ENCODE measurements at regions not wholly inside any gene's neighbourhood (a gene's known extent, or its start where the extent isn't known, plus 50 kb on each side); places are given as distances from the start of the nearest gene placed in this dataset.

GRCh38 chr17:71398800-71399219 lies 722.0 kb upstream of the SOX9 start:
- Histone ChIP-seq H3K4me2 (ENCODE audit: low read length) (no peak overlapping the region), H3K9me2 (ENCODE audit: low read depth, low read length) (no peaks in the 10 kb centered on the region), H4K20me1 (ENCODE audit: insufficient read depth, low read length) (no peaks in the 10 kb centered on the region), H3K9me3 (ENCODE audit: low read length) (no peaks in the 10 kb centered on the region), H3K4me3 (ENCODE audit: low read depth, low read length, poor library complexity, severe bottlenecking) (no peak overlapping the region), H2AFZ (ENCODE audit: low read length) (no peak overlapping the region), H3F3A (ENCODE audit: insufficient read depth, low read length) (no peaks in the 10 kb centered on the region), H3K36me3 (ENCODE audit: insufficient read depth, low read length) (no peaks in the 10 kb centered on the region), H3K79me2 (ENCODE audit: insufficient read depth, low read length) (no peaks in the 10 kb centered on the region), H3K9ac (ENCODE audit: low read length) (no peak overlapping the region), H3K27me3 (ENCODE audit: insufficient read depth, low read length) (no peaks in the 10 kb centered on the region), H3K4me1 (ENCODE audit: insufficient read depth, low read length, severe bottlenecking) (no peaks in the 10 kb centered on the region), H3K27ac (ENCODE audit: low read depth, low read length, poor library complexity, severe bottlenecking) (no peak overlapping the region)
- no peak for TF ChIP-seq CTCF (IDR thresholded peaks at IDR 0.05; ENCODE audit: low read length)
- TF ChIP-seq EZH2 (IDR thresholded peaks at IDR 0.05; ENCODE audit: borderline replicate concordance, low read length), result no peak

GRCh38 chr17:71399221-71399620 lies 721.6 kb upstream of the SOX9 start:
- Histone ChIP-seq H4K20me1 (ENCODE audit: insufficient read depth, low read length) (no peaks in the 10 kb centered on the region), H3K36me3 (ENCODE audit: insufficient read depth, low read length) (no peaks in the 10 kb centered on the region), H3K9ac (ENCODE audit: low read length) (no peak overlapping the region), H3K4me2 (ENCODE audit: low read length) (no peak overlapping the region), H3K27me3 (ENCODE audit: insufficient read depth, low read length) (no peaks in the 10 kb centered on the region), H3K9me2 (ENCODE audit: low read depth, low read length) (no peaks in the 10 kb centered on the region), H3K9me3 (ENCODE audit: low read length) (no peaks in the 10 kb centered on the region), H2AFZ (ENCODE audit: low read length) (no peak overlapping the region), H3F3A (ENCODE audit: insufficient read depth, low read length) (no peaks in the 10 kb centered on the region), H3K4me1 (ENCODE audit: insufficient read depth, low read length, severe bottlenecking) (no peaks in the 10 kb centered on the region), H3K4me3 (ENCODE audit: low read depth, low read length, poor library complexity, severe bottlenecking) (no peak overlapping the region), H3K79me2 (ENCODE audit: insufficient read depth, low read length) (no peaks in the 10 kb centered on the region), H3K27ac (ENCODE audit: low read depth, low read length, poor library complexity, severe bottlenecking) (no peak overlapping the region)
- TF ChIP-seq EZH2 (IDR thresholded peaks at IDR 0.05; ENCODE audit: borderline replicate concordance, low read length), result no peak
- TF ChIP-seq CTCF (IDR thresholded peaks at IDR 0.05; ENCODE audit: low read length), result no peak

- H4K20me1 ChIP-seq (ENCODE audit: insufficient read depth, low read length), result no peaks in the 10 kb centered on the region
- no peaks in the 10 kb centered on the region for H3K4me1 ChIP-seq (ENCODE audit: insufficient read depth, low read length, severe bottlenecking)
- H2AFZ ChIP-seq (ENCODE audit: low read length), result no peak overlapping the region
- no peak for TF ChIP-seq CTCF (IDR thresholded peaks at IDR 0.05; ENCODE audit: low read length)
- TF ChIP-seq EZH2 (IDR thresholded peaks at IDR 0.05; ENCODE audit: borderline replicate concordance, low read length), result no peak
- no peaks in the 10 kb centered on the region for H3K27me3 ChIP-seq (ENCODE audit: insufficient read depth, low read length)
- H3K79me2 ChIP-seq (ENCODE audit: insufficient read depth, low read length), result no peaks in the 10 kb centered on the region
- H3K36me3 ChIP-seq (ENCODE audit: insufficient read depth, low read length), result no peaks in the 10 kb centered on the region
- H3K9me2 ChIP-seq (ENCODE audit: low read depth, low read length), result no peaks in the 10 kb centered on the region
- H3K4me2 ChIP-seq (ENCODE audit: low read length), result no peak overlapping the region
- H3K27ac ChIP-seq (ENCODE audit: low read depth, low read length, poor library complexity, severe bottlenecking), result no peak overlapping the region
- H3K9me3 ChIP-seq (ENCODE audit: low read length), result no peaks in the 10 kb centered on the region
- no peak overlapping the region for H3K4me3 ChIP-seq (ENCODE audit: low read depth, low read length, poor library complexity, severe bottlenecking)
- no peaks in the 10 kb centered on the region for H3F3A ChIP-seq (ENCODE audit: insufficient read depth, low read length)
- no peak overlapping the region for H3K9ac ChIP-seq (ENCODE audit: low read length)
Observed at GRCh38 chr17:71399649-71400048, 721.2 kb upstream of the SOX9 start.

Data from OCI-LY1 (cell line).